Testis (tissue), 2 donors: ENCODE measurements at regions not wholly inside any gene's neighbourhood (a gene's known extent, or its start where the extent isn't known, plus 50 kb on each side); places are given as distances from the start of the nearest gene placed in this dataset.

Experiments used
- POLR2A ChIP-seq: fragments of 450-650 bp; IDR thresholded peaks from one replicate; pipeline ENCODE4 v1.6.1; 2017; ENCODE audit warnings: antibody characterized with exemption, mild to moderate bottlenecking, moderate library complexity
- TF ChIP-seq, protein P1 (sequence below), 3 experiments: fragments of 450-650 bp in 2 of 3; fragments of 200-600 bp in 1 of 3; sonication (generic) in 1 of 3; IDR thresholded peaks; one replicate each; pipeline ENCODE4 v1.5.1; 2016 to 2019; ENCODE audit warnings: antibody characterized with exemption in 3 of 3, mild to moderate bottlenecking in 2 of 3, moderate library complexity in 1 of 3

DNA sequence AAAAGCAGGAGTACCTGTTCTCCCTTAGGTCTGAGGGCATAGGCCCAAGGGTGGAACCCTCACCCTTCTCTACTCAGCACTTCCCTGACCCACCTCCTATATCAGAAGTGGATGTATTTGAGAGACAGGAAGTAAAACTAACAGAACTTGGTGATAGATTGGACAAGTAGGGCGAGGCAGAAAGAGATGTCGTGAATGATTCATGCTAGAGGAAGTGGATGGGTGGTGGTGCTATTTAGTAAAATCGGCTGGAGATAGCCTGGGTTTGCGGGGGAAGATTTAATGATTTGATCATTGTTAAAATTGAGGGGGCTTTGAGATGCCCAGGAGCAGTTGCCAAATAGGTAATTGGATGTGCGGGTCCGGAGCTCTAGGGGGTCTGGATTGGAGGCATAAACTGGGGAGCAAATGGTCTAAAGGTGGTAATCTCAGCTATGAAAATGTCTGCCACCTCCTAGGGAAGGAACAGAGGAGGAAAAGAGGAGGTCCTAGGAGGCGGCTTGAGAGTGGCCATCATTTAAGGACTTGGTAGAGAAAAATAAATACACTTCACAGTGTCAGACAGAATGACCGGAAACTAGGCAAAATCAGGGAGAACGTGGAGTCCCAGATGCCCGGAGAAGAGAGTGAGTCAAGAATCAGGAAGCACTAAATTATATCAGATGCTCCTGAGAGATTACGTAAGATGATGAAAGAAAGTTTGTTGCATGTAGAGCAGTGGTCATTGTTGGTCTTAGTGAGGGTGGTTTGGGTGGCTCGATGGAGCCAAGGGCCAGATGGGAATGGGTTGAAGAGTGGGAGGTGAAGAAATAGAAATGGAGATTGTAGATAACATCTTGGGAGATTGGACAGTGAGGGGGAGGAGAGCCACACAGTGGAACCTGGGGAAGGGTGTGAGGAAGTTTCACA, 142.0 kb downstream of the CEP57L1 start:
- no peak for TF ChIP-seq POLR2A
- TF ChIP-seq, protein P1, sequence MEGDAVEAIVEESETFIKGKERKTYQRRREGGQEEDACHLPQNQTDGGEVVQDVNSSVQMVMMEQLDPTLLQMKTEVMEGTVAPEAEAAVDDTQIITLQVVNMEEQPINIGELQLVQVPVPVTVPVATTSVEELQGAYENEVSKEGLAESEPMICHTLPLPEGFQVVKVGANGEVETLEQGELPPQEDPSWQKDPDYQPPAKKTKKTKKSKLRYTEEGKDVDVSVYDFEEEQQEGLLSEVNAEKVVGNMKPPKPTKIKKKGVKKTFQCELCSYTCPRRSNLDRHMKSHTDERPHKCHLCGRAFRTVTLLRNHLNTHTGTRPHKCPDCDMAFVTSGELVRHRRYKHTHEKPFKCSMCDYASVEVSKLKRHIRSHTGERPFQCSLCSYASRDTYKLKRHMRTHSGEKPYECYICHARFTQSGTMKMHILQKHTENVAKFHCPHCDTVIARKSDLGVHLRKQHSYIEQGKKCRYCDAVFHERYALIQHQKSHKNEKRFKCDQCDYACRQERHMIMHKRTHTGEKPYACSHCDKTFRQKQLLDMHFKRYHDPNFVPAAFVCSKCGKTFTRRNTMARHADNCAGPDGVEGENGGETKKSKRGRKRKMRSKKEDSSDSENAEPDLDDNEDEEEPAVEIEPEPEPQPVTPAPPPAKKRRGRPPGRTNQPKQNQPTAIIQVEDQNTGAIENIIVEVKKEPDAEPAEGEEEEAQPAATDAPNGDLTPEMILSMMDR (IDR thresholded peaks at IDR 0.05), result no peak
